ENCODE measurements at regions not wholly inside any gene's neighbourhood (a gene's known extent, or its start where the extent isn't known, plus 50 kb on each side); places are given as distances from the start of the nearest gene placed in this dataset.

GRCh38 chr9:71479621-71480020, 288.7 kb downstream of the CEMIP2 start:
- TF ChIP-seq CTCF (IDR thresholded peaks at IDR 0.05) (no peak), POLR2A (IDR thresholded peaks at IDR 0.05) (no peak)
